RWPE1 (cell line): ENCODE measurements at regions not wholly inside any gene's neighbourhood (a gene's known extent, or its start where the extent isn't known, plus 50 kb on each side); places are given as distances from the start of the nearest gene placed in this dataset.

Experiments used
- CTCF ChIA-PET: fragments of 350-600 bp; sonication (Branson Sonifier 250); formaldehyde crosslinking; extraction: SDS; loops from one replicate; lab custom pipeline; 2021; lab: Yijun Ruan, JAX
- POLR2A ChIA-PET: fragments of 400-600 bp; formaldehyde crosslinking; extraction: SDS; loops from one replicate; lab custom pipeline; 2020; ENCODE audit warnings: antibody characterized with exemption; ENCODE audit not compliant: low non-redundant PET; lab: Yijun Ruan, JAX
- DNase-seq: peaks from one replicate; pipeline ENCODE4 v3.0.0; 2012; ENCODE audit warnings: low spot score
- H3K27ac ChIP-seq: fragments of 450-650 bp; 2 replicates; pipeline ENCODE4 v1.5.1; 2017
- CTCF ChIP-seq: fragments of 450-650 bp; conservative IDR thresholded peaks from 2 replicates; pipeline ENCODE4 v1.5.1; 2017; ENCODE audit warnings: low read depth, mild to moderate bottlenecking

GRCh38 chr7:149568218-149568617 is 70.6 kb upstream of the ZNF746 start:
- DNase-seq, result no peak
- no peak for TF ChIP-seq CTCF
- ChIA-PET CTCF (no interaction called here), POLR2A (no interaction called here)
- no peak overlapping the region for H3K27ac ChIP-seq

GRCh38 chr7:149566103-149566502 is 68.5 kb upstream of the ZNF746 start:
- ChIA-PET CTCF (no interaction called here), POLR2A (no interaction called here)
- no peak overlapping the region for H3K27ac ChIP-seq
- no peak for DNase-seq
- no peak for TF ChIP-seq CTCF

GRCh38 chr7:149565096-149565382 is 67.4 kb upstream of the ZNF746 start:
- ChIA-PET CTCF (no interaction called here), POLR2A (no interaction called here)
- H3K27ac ChIP-seq, result no peak overlapping the region
- no peak for DNase-seq
- no peak for TF ChIP-seq CTCF

GRCh38 chr7:149564340-149565095 is 66.9 kb upstream of the ZNF746 start:
- ChIA-PET POLR2A (no interaction called here), CTCF (no interaction called here)
- no peak for DNase-seq
- no peak for TF ChIP-seq CTCF
- no peak overlapping the region for H3K27ac ChIP-seq

GRCh38 chr7:149562602-149563001 is 65.0 kb upstream of the ZNF746 start:
- TF ChIP-seq CTCF, result no peak
- DNase-seq, result no peak
- H3K27ac ChIP-seq, result no peak overlapping the region
- ChIA-PET POLR2A (no interaction called here), CTCF (no interaction called here)

GRCh38 chr7:149561072-149561471 is 63.5 kb upstream of the ZNF746 start:
- no peak overlapping the region for H3K27ac ChIP-seq
- TF ChIP-seq CTCF, result no peak
- ChIA-PET POLR2A (interaction anchor here (0.5 kb wide), 1 partner anchor 1500 kb away, joined by 4 read pairs; no protein-coding TSS in a partner anchor), CTCF (no interaction called here)
- no peak for DNase-seq
